ENCODE measurements at regions not wholly inside any gene's neighbourhood (a gene's known extent, or its start where the extent isn't known, plus 50 kb on each side); places are given as distances from the start of the nearest gene placed in this dataset.

DNA sequence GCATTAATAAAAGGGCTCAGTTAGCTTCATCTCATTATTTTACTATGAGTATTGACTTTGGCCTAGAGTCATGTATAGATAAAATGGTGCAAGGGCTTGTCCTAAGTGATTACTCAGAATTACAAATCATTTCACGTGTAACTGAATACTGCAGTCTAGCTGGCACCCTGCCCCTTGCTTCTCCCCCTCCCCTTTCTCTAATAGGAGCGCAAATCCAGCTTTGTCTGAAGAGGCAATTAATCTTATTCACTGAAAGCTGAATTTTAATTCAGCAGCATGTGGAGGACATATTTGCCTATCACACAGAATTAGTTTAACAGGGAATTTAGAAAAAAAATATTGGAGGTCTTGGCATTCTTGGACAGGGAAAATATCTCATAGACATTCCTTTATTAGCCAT lies 412.1 kb upstream of the DPH6 start:
- TF ChIP-seq POLR2A (IDR thresholded peaks at IDR 0.05), result no peak
- TF ChIP-seq, protein P1, sequence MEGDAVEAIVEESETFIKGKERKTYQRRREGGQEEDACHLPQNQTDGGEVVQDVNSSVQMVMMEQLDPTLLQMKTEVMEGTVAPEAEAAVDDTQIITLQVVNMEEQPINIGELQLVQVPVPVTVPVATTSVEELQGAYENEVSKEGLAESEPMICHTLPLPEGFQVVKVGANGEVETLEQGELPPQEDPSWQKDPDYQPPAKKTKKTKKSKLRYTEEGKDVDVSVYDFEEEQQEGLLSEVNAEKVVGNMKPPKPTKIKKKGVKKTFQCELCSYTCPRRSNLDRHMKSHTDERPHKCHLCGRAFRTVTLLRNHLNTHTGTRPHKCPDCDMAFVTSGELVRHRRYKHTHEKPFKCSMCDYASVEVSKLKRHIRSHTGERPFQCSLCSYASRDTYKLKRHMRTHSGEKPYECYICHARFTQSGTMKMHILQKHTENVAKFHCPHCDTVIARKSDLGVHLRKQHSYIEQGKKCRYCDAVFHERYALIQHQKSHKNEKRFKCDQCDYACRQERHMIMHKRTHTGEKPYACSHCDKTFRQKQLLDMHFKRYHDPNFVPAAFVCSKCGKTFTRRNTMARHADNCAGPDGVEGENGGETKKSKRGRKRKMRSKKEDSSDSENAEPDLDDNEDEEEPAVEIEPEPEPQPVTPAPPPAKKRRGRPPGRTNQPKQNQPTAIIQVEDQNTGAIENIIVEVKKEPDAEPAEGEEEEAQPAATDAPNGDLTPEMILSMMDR (IDR thresholded peaks at IDR 0.05), result no peak

Measured in adrenal gland (tissue), 5 donors.